OCI-LY1 (cell line): ENCODE measurements at regions not wholly inside any gene's neighbourhood (a gene's known extent, or its start where the extent isn't known, plus 50 kb on each side); places are given as distances from the start of the nearest gene placed in this dataset.
A peak's percentile ranks its signal among the peaks of the same experiment; 100 is the strongest.

Experiments used
- H2AFZ ChIP-seq: fragments of 200-600 bp; sonication (generic), shearing (Covaris generic); 2 replicates; pipeline ENCODE4 v1.6.0; 2014; ENCODE audit warnings: antibody characterized with exemption, mild to moderate bottlenecking, low read length
- H3F3A ChIP-seq: fragments of 200-600 bp; sonication (generic), shearing (Covaris generic); 2 replicates; pipeline ENCODE4 v1.6.0; 2014; ENCODE audit warnings: mild to moderate bottlenecking, antibody characterized with exemption, low read length, moderate library complexity; ENCODE audit not compliant: insufficient read depth
- H3K27ac ChIP-seq: fragments of 200-600 bp; sonication (generic); 2 replicates; pipeline ENCODE4 v1.5.1; 2014; ENCODE audit warnings: low read length, mixed run types, mild to moderate bottlenecking, low read depth; ENCODE audit not compliant: poor library complexity, severe bottlenecking
- H3K27me3 ChIP-seq: fragments of 200-600 bp; sonication (generic); 2 replicates; pipeline ENCODE4 v1.6.0; 2014; ENCODE audit warnings: antibody characterized with exemption, mild to moderate bottlenecking, low read length, moderate library complexity; ENCODE audit not compliant: insufficient read depth
- H3K36me3 ChIP-seq: fragments of 200-600 bp; sonication (generic); 2 replicates; pipeline ENCODE4 v1.6.1; 2014; ENCODE audit warnings: mild to moderate bottlenecking, antibody characterized with exemption, low read length, moderate library complexity, mixed read lengths; ENCODE audit not compliant: insufficient read depth
- H3K4me1 ChIP-seq: fragments of 200-600 bp; sonication (generic); 2 replicates; pipeline ENCODE4 v1.5.1; 2014; ENCODE audit warnings: mild to moderate bottlenecking, low read length, moderate library complexity; ENCODE audit not compliant: insufficient read depth, severe bottlenecking
- H3K4me2 ChIP-seq: fragments of 200-600 bp; sonication (generic), shearing (Covaris generic); 2 replicates; pipeline ENCODE4 v1.6.1; 2014; ENCODE audit warnings: low read length
- H3K4me3 ChIP-seq: fragments of 200-600 bp; sonication (generic); 2 replicates; pipeline ENCODE4 v1.5.1; 2014; ENCODE audit warnings: low read length, low read depth, mild to moderate bottlenecking, mixed read lengths; ENCODE audit not compliant: poor library complexity, severe bottlenecking
- H3K79me2 ChIP-seq: fragments of 200-600 bp; shearing (Covaris generic); 2 replicates; pipeline ENCODE4 v1.6.1; 2016; ENCODE audit warnings: mixed run types, low read length, mixed read lengths; ENCODE audit not compliant: insufficient read depth
- H3K9ac ChIP-seq: fragments of 200-600 bp; sonication (generic), shearing (Covaris generic); 2 replicates; pipeline ENCODE4 v1.6.1; 2014; ENCODE audit warnings: mild to moderate bottlenecking, low read length, mixed read lengths
- H3K9me2 ChIP-seq: fragments of 200-600 bp; sonication (generic), shearing (Covaris generic); 2 replicates; pipeline ENCODE4 v1.6.1; 2014; ENCODE audit warnings: low read depth, mild to moderate bottlenecking, low read length, mixed read lengths
- H3K9me3 ChIP-seq: fragments of 200-600 bp; shearing (Covaris generic); 2 replicates; pipeline ENCODE4 v1.6.1; 2014; ENCODE audit warnings: low read length, mixed read lengths
- H4K20me1 ChIP-seq: fragments of 200-600 bp; sonication (generic), shearing (Covaris generic); 2 replicates; pipeline ENCODE4 v1.6.0; 2016; ENCODE audit warnings: mild to moderate bottlenecking, low read length; ENCODE audit not compliant: insufficient read depth
- CTCF ChIP-seq: fragments of 200-600 bp; sonication (generic), shearing (Covaris generic); IDR thresholded peaks from 2 replicates; pipeline ENCODE4 v1.5.1; 2017; ENCODE audit warnings: mild to moderate bottlenecking, antibody characterized with exemption, low read length, moderate library complexity, mixed read lengths
- EZH2 ChIP-seq: fragments of 200-600 bp; sonication (generic), shearing (Covaris generic); IDR thresholded peaks from 2 replicates; pipeline ENCODE4 v1.8.0; 2017; ENCODE audit warnings: borderline replicate concordance, mixed run types, mild to moderate bottlenecking, antibody characterized with exemption, low read length, moderate library complexity, mixed read lengths

GRCh38 chr12:77754086-77754485 is 76.6 kb upstream of the NAV3 start:
- H3K9me3 ChIP-seq = 0 out of 2 replicates have a peak, but pooled peaks cover 7% of the 10 kb centered on the region
- no peak overlapping the region for H3K9ac ChIP-seq
- H3F3A ChIP-seq = no peaks in the 10 kb centered on the region
- no peak overlapping the region for H2AFZ ChIP-seq
- no peak overlapping the region for H3K4me2 ChIP-seq
- H3K9me2 ChIP-seq = no peaks in the 10 kb centered on the region
- H4K20me1 ChIP-seq = no peaks in the 10 kb centered on the region
- H3K36me3 ChIP-seq = no peaks in the 10 kb centered on the region; the same call in 1 of the 2 replicates
- no peak overlapping the region for H3K4me3 ChIP-seq
- H3K79me2 ChIP-seq = no peaks in the 10 kb centered on the region
- TF ChIP-seq EZH2 (no peak), CTCF (no peak)
- peaks cover 30% of the 10 kb centered on the region for H3K4me1 ChIP-seq
- H3K27ac ChIP-seq = no peak overlapping the region
- no peaks in the 10 kb centered on the region for H3K27me3 ChIP-seq

GRCh38 chr12:77751939-77752338 is 78.8 kb upstream of the NAV3 start:
- TF ChIP-seq EZH2 (no peak), CTCF (no peak)
- Histone ChIP-seq H3K9me2 (no peaks in the 10 kb centered on the region), H3K36me3 (no peaks in the 10 kb centered on the region; the same call in 1 of the 2 replicates), H4K20me1 (no peaks in the 10 kb centered on the region), H3K9ac (no peak overlapping the region), H3K27me3 (no peaks in the 10 kb centered on the region), H3K4me3 (no peak overlapping the region), H3K4me1 (peaks cover 36% of the 10 kb centered on the region), H3F3A (no peaks in the 10 kb centered on the region), H3K27ac (no peak overlapping the region), H3K4me2 (no peak overlapping the region), H3K9me3 (0 out of 2 replicates have a peak, but pooled peaks cover 7% of the 10 kb centered on the region), H2AFZ (no peak overlapping the region), H3K79me2 (no peaks in the 10 kb centered on the region)

- H2AFZ ChIP-seq = no peak overlapping the region
- peaks cover 52% of the 10 kb centered on the region for H3K4me1 ChIP-seq
- H3K79me2 ChIP-seq = no peaks in the 10 kb centered on the region
- peak overlapping the region; percentile 58 for H3K4me2 ChIP-seq
- peak overlapping the region; percentile 25; the same call in 1 of the 2 replicates for H3K9ac ChIP-seq
- no peaks in the 10 kb centered on the region for H4K20me1 ChIP-seq
- H3K27me3 ChIP-seq = no peaks in the 10 kb centered on the region
- no peaks in the 10 kb centered on the region for H3F3A ChIP-seq
- H3K27ac ChIP-seq = peak overlapping the region; percentile 95
- 0 out of 2 replicates have a peak, but pooled peaks cover 4% of the 10 kb centered on the region for H3K9me3 ChIP-seq
- no peaks in the 10 kb centered on the region for H3K36me3 ChIP-seq
- H3K9me2 ChIP-seq = no peaks in the 10 kb centered on the region
- H3K4me3 ChIP-seq = peak overlapping the region; percentile 11
- TF ChIP-seq CTCF (no peak), EZH2 (no peak)
These were observed 84.6 kb upstream of the NAV3 start for GRCh38 chr12:77746096-77746495.
